NCI-H748 (cell line): ENCODE measurements at regions not wholly inside any gene's neighbourhood (a gene's known extent, or its start where the extent isn't known, plus 50 kb on each side); places are given as distances from the start of the nearest gene placed in this dataset.
"Not testable (repeated sequence)": the region's sequence is repeated elsewhere in the genome, so short reads cannot be mapped to it uniquely, and the experiment has no call there.

ENCODE experiments used
- DNase-seq: peaks from one replicate; lab custom pipeline; 2025; ENCODE audit not compliant: unreplicated experiment; lab: John Stamatoyannopoulos, UW

GRCh38 chr4:38463268-38463958, 200.6 kb upstream of the KLF3 start:
- DNase-seq, result no peak

GRCh38 chr4:38464328-38464727, 199.7 kb upstream of the KLF3 start:
- DNase-seq, result no peak

- no peak for DNase-seq
Measured at GRCh38 chr4:38466401-38466800, 197.6 kb upstream of the KLF3 start.

GRCh38 chr4:38467296-38467695, 196.7 kb upstream of the KLF3 start:
- DNase-seq, result no peak

GRCh38 chr4:38468339-38468866, 195.6 kb upstream of the KLF3 start:
- DNase-seq, result no peak

- DNase-seq, result no peak
Measured at GRCh38 chr4:38469410-38469809, 194.6 kb upstream of the KLF3 start.

- DNase-seq, result no peak
Measured at GRCh38 chr4:38470735-38471262, 193.2 kb upstream of the KLF3 start.

GRCh38 chr4:38482696-38483095, 181.3 kb upstream of the KLF3 start:
- DNase-seq, result no peak

GRCh38 chr4:38483628-38484027, 180.4 kb upstream of the KLF3 start:
- not testable (repeated sequence) for DNase-seq

GRCh38 chr4:38489011-38489861, 174.8 kb upstream of the KLF3 start:
- DNase-seq, result no peak

- no peak for DNase-seq
Measured at GRCh38 chr4:38489924-38490639, 173.9 kb upstream of the KLF3 start.

GRCh38 chr4:38490753-38491446, 173.1 kb upstream of the KLF3 start:
- no peak for DNase-seq

- DNase-seq, result no peak
Measured at GRCh38 chr4:38491854-38492478, 172.0 kb upstream of the KLF3 start.

GRCh38 chr4:38493066-38493465, 170.9 kb upstream of the KLF3 start:
- DNase-seq, result no peak

GRCh38 chr4:38495446-38495845, 168.6 kb upstream of the KLF3 start:
- no peak for DNase-seq

- no peak for DNase-seq
Measured at GRCh38 chr4:38497121-38497520, 166.9 kb upstream of the KLF3 start.

GRCh38 chr4:38499101-38499500, 164.9 kb upstream of the KLF3 start:
- DNase-seq, result no peak

GRCh38 chr4:38500433-38500832, 163.6 kb upstream of the KLF3 start:
- DNase-seq, result no peak

- no peak for DNase-seq
Measured at GRCh38 chr4:38501698-38502097, 162.3 kb upstream of the KLF3 start.

- DNase-seq, result no peak
Measured at GRCh38 chr4:38503689-38504395, 160.2 kb upstream of the KLF3 start.
